Neural progenitor cell (in vitro differentiated cells): ENCODE measurements at regions not wholly inside any gene's neighbourhood (a gene's known extent, or its start where the extent isn't known, plus 50 kb on each side); places are given as distances from the start of the nearest gene placed in this dataset.

Experiments used
- DNase-seq: peaks from one replicate; pipeline ENCODE4 v3.0.0-alpha.2; 2016; ENCODE audit warnings: low spot score
- H2AFZ ChIP-seq: fragments of 200-600 bp; sonication (generic); replicated peaks from 2 replicates; pipeline ENCODE4 v1.6.1; 2016; ENCODE audit warnings: antibody characterized with exemption
- H3F3A ChIP-seq: fragments of 200-600 bp; sonication (generic); 2 replicates; pipeline ENCODE4 v1.6.1; 2016; ENCODE audit warnings: antibody characterized with exemption, low read depth
- H3K27ac ChIP-seq: fragments of 200-600 bp; sonication (generic); 2 replicates; pipeline ENCODE4 v1.5.1; 2016; ENCODE audit warnings: mild to moderate bottlenecking
- H3K27me3 ChIP-seq: fragments of 200-600 bp; sonication (generic); 2 replicates; pipeline ENCODE4 v1.6.1; 2016; ENCODE audit warnings: mild to moderate bottlenecking, moderate library complexity
- H3K36me3 ChIP-seq: fragments of 200-600 bp; sonication (generic); 2 replicates; pipeline ENCODE4 v1.5.1; 2016
- H3K4me1 ChIP-seq: fragments of 200-600 bp; sonication (generic); 2 replicates; pipeline ENCODE4 v1.6.1; 2016; ENCODE audit warnings: mixed run types
- H3K4me2 ChIP-seq: fragments of 200-600 bp; sonication (generic); 2 replicates; pipeline ENCODE4 v1.6.1; 2016
- H3K4me3 ChIP-seq: fragments of 200-600 bp; sonication (generic); 2 replicates; pipeline ENCODE4 v1.5.1; 2016
- H3K79me2 ChIP-seq: fragments of 200-600 bp; sonication (generic); 2 replicates; pipeline ENCODE4 v1.6.1; 2016; ENCODE audit warnings: low read depth
- H3K9ac ChIP-seq: fragments of 200-600 bp; sonication (generic); 2 replicates; pipeline ENCODE4 v1.6.1; 2016
- H3K9me3 ChIP-seq: fragments of 200-600 bp; sonication (generic); 2 replicates; pipeline ENCODE4 v1.5.1; 2016; ENCODE audit warnings: low read depth
- H4K20me1 ChIP-seq: fragments of 200-600 bp; sonication (generic); 2 replicates; pipeline ENCODE4 v1.6.1; 2016; ENCODE audit warnings: low read depth
- H3K27ac Mint-ChIP-seq: 3 replicates; pipeline ENCODE4 v1.8.0; 2021; ENCODE audit warnings: mixed read lengths
- H3K27me3 Mint-ChIP-seq: 2 replicates; pipeline ENCODE4 v1.8.0; 2022; ENCODE audit warnings: low read depth, mild to moderate bottlenecking, inconsistent platforms, moderate library complexity, mixed read lengths; ENCODE audit not compliant: insufficient read depth
- H3K36me3 Mint-ChIP-seq: 3 replicates; pipeline ENCODE4 v1.8.0; 2021; ENCODE audit warnings: mixed read lengths
- H3K4me1 Mint-ChIP-seq: 3 replicates; pipeline ENCODE4 v1.8.0; 2021; ENCODE audit warnings: mixed read lengths
- H3K4me3 Mint-ChIP-seq: 3 replicates; pipeline ENCODE4 v1.8.0; 2021; ENCODE audit warnings: mild to moderate bottlenecking, moderate library complexity, mixed read lengths
- H3K9me3 Mint-ChIP-seq: 3 replicates; pipeline ENCODE4 v1.8.0; 2020; ENCODE audit warnings: mixed read lengths
- CTCF ChIP-seq: fragments of 200-600 bp; sonication (generic); IDR thresholded peaks from 2 replicates; pipeline ENCODE4 v1.5.1; 2017; ENCODE audit warnings: antibody characterized with exemption, mild to moderate bottlenecking
- EZH2 ChIP-seq: fragments of 200-600 bp; sonication (generic); IDR thresholded peaks from 2 replicates; pipeline ENCODE4 v1.6.1; 2017; ENCODE audit warnings: antibody characterized with exemption, mild to moderate bottlenecking, moderate library complexity
- EZH2phosphoT487 ChIP-seq: fragments of 200-600 bp; sonication (generic); IDR thresholded peaks from 2 replicates; pipeline ENCODE4 v1.6.1; 2017; ENCODE audit warnings: antibody characterized with exemption

GRCh38 chr5:164422400-164422799, 917.0 kb downstream of the MAT2B start:
- Histone ChIP-seq H3K9ac (no peak overlapping the region), H3K4me2 (no peak overlapping the region), H3K79me2 (no peaks in the 10 kb centered on the region), H3F3A (no peaks in the 10 kb centered on the region), H2AFZ (no peak overlapping the region), H3K4me3 (no peak overlapping the region), H3K27me3 (no peaks in the 10 kb centered on the region), H3K9me3 (no peaks in the 10 kb centered on the region), H3K27ac (no peak overlapping the region), H4K20me1 (no peaks in the 10 kb centered on the region), H3K4me1 (no peaks in the 10 kb centered on the region), H3K36me3 (no peaks in the 10 kb centered on the region)
- TF ChIP-seq CTCF = peak; percentile 64
- no peak for TF ChIP-seq EZH2
- Mint-ChIP-seq H3K27me3 (no peaks in the 10 kb centered on the region), H3K36me3 (peaks cover 3% of the 10 kb centered on the region), H3K9me3 (peaks cover 27% of the 10 kb centered on the region), H3K27ac (no peak overlapping the region), H3K4me3 (no peak overlapping the region), H3K4me1 (no peaks in the 10 kb centered on the region)
- DNase-seq = peak; percentile 72

GRCh38 chr5:164431634-164432304, 926.4 kb downstream of the MAT2B start:
- H3K27ac ChIP-seq = no peak overlapping the region
- no peak for DNase-seq
- H3K36me3 ChIP-seq = no peaks in the 10 kb centered on the region
- Mint-ChIP-seq H3K27me3 (no peaks in the 10 kb centered on the region), H3K4me3 (no peak overlapping the region), H3K9me3 (no peaks in the 10 kb centered on the region), H3K27ac (no peak overlapping the region), H3K4me1 (no peaks in the 10 kb centered on the region), H3K36me3 (no peaks in the 10 kb centered on the region)
- H3K79me2 ChIP-seq = no peaks in the 10 kb centered on the region
- H3K4me1 ChIP-seq = no peaks in the 10 kb centered on the region
- H3K4me3 ChIP-seq = no peak overlapping the region
- H3K9me3 ChIP-seq = no peaks in the 10 kb centered on the region
- no peaks in the 10 kb centered on the region for H3F3A ChIP-seq
- no peak overlapping the region for H2AFZ ChIP-seq
- H3K9ac ChIP-seq = no peak overlapping the region
- TF ChIP-seq EZH2 (no peak), EZH2phosphoT487 (no peak), CTCF (no peak)
- H3K4me2 ChIP-seq = no peak overlapping the region
- no peaks in the 10 kb centered on the region for H3K27me3 ChIP-seq
- no peaks in the 10 kb centered on the region for H4K20me1 ChIP-seq

DNA sequence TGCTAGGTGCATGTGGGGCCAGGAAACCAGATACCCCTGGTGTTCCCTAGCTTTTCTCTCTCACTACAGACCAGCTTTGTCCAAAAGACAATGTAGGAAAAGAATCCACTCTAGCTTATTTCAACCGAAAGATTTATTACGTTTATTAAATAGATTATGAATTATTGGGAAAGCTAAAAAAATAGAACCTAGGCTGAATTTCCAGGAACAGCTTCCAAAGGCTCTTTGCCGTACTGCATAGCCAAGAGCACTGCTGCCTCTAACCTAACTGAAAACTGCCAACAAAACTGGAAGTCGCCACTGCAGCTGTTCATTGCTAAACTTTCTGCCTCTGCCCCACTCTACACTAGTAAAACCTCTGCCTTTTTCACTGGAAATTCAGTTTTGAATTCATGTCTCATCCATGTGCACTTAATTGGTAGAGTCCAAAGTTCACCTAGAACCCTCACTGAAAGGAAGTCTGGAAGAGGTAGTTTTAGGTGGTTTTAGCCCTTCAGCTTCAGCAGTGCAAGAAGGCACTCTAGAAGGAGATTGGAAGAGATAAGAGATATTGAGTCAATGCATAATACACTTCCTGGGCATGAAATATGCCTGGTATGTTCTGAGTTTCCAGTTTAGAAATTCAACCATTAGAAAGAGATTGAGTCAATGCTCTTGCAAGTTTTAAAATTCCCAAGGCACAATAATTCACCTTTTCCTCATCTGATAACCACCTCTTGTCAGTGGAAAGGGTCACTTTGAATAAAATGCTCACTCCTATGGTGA, 927.9 kb downstream of the MAT2B start:
- H3F3A ChIP-seq = no peaks in the 10 kb centered on the region
- H4K20me1 ChIP-seq = no peaks in the 10 kb centered on the region
- H3K27me3 ChIP-seq = no peaks in the 10 kb centered on the region
- no peak overlapping the region for H3K4me3 Mint-ChIP-seq
- H3K4me1 Mint-ChIP-seq = no peaks in the 10 kb centered on the region
- DNase-seq = no peak
- H3K27ac ChIP-seq = no peak overlapping the region
- peak overlapping the region; percentile 50 for H2AFZ ChIP-seq
- no peaks in the 10 kb centered on the region for H3K79me2 ChIP-seq
- H3K27me3 Mint-ChIP-seq = no peaks in the 10 kb centered on the region
- no peaks in the 10 kb centered on the region for H3K9me3 Mint-ChIP-seq
- H3K4me1 ChIP-seq = no peaks in the 10 kb centered on the region
- no peaks in the 10 kb centered on the region for H3K36me3 ChIP-seq
- H3K27ac Mint-ChIP-seq = no peak overlapping the region
- no peaks in the 10 kb centered on the region for H3K9me3 ChIP-seq
- H3K4me2 ChIP-seq = no peak overlapping the region
- no peak overlapping the region for H3K4me3 ChIP-seq
- H3K9ac ChIP-seq = no peak overlapping the region
- TF ChIP-seq EZH2phosphoT487 (no peak), EZH2 (no peak), CTCF (no peak)
- no peaks in the 10 kb centered on the region for H3K36me3 Mint-ChIP-seq
